HG03460 (cell line): ENCODE measurements at regions not wholly inside any gene's neighbourhood (a gene's known extent, or its start where the extent isn't known, plus 50 kb on each side); places are given as distances from the start of the nearest gene placed in this dataset.

Experiments used
- ATAC-seq: cut with Tn5 transposase; IDR thresholded peaks from one replicate; pipeline ENCODE4 v1.9.1; 2021; ENCODE audit not compliant: unreplicated experiment

DNA sequence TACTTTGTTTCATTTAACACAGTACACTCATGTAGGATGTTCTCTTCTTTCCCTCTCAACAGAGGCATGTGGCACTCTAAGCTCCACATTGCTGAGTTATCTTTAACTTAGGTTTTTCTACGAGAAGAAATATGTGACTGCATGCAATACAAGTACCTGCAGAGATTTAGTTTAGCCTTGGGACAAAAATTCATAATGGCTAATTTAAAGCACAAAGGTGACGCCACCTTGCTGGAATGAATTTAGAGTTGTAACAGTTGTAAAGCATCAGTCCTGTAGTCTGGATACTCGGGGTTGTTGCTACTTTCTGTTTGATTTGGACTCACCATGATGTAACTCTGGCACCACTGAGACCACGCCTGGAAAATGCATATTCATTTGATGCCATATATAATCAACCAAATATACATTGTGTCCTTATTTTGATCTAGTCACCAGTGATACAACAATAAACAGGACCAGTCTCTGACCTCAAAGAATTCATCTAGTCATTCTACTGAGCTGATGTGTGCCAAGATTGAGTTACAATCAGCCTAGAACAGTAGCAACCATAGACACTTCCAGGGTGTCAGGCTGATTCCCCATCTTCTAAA, 451.0 kb upstream of the ZFP42 start:
- ATAC-seq: no peak

DNA sequence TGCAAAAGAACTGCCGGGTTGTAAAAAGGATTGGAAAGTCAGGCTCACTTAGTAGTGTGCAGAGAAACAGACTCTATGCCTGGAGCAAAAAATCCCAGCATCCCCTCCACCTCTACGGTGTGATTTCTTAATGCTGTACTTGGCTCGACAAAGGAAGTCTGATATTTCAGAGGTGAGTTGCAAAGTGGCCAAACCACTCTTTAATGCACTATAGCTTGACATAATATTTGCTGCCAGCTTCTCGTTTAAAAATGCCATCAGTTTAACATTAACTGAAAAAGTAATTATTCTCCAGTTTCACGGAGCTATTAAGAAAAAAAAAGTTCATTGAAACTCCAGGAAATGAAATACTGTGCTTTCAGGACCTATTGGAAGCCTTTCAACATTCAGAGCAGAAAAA, 448.3 kb upstream of the ZFP42 start:
- ATAC-seq: no peak

- ATAC-seq: no peak
Observed at GRCh38 chr4:187550256-187550950, 445.2 kb upstream of the ZFP42 start.

DNA sequence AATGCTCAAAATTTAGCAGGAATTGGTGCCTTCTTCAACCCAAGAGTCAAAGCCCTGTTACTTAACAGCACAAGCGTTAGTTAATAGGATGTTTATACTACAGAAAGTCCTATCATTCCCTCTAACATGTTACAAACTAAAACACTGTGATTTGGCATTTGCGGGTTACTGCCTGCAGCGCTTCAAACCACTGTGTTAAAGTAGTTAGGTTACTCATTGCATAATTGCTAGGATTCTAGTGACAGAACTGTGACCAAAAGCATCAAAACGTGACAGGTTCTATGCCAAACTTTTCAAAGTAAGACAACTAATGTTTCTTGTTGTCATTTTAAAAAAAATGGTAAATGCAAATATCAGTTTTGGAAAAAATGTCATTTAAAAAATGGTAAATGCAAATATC, 442.8 kb upstream of the ZFP42 start:
- no peak for ATAC-seq

GRCh38 chr4:187555174-187555573, 440.4 kb upstream of the ZFP42 start:
- no peak for ATAC-seq

DNA sequence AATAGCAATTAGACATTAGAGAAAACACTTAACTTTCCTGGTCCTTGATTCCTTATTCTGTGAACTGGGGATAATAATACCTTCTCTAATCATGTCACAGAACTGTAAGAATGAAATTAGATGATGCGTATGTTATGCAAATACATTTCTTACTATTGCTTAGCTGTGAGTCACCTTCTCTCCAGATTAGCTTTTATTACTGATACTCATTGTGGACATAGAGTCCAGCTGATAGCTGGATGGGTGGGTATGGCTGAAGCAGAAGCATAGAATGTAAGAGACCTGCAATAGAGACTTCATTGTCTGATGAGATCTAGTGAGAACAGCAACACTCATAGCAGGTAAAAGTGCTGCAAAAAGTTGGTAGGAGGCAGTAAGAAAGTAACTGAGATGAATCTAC, 437.2 kb upstream of the ZFP42 start:
- no peak for ATAC-seq

DNA sequence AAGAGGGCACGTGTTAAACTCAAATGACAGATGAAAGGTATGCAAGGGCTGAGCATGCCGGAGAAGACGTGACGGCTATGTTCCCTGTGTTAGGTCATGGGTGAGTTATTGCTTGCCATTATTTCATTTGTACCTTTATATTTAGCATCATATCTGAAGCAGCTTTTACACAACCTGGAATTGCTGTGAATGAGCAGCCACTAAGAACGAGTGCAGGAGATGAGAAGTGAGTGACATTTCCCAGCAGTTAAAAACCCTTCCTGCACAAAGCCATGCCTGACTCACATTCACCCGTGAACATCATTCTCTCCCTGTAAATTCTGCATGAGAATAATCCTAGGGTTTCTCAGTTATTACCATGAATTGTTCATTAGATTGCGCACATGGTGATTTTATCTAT, 433.2 kb upstream of the ZFP42 start:
- ATAC-seq: no peak

DNA sequence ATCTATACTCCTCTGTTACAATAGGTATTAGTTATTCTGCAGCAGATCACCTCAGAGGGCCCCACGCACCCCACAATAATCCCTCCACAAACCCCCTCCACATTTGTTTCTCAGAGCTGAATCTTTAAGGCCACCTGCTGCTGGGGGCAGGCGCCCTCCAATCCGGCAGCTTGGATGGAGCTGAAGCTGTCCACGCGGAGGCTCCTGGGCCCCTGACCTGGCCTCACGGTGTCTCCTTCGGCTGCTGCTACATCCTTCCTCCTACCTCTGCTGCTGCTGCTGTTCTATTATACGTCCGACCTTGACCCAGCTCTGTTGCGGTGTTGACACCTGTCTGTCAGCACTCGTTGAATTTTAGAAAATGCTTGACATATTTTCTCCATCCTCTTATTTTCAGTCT, 430.2 kb upstream of the ZFP42 start:
- ATAC-seq: no peak

DNA sequence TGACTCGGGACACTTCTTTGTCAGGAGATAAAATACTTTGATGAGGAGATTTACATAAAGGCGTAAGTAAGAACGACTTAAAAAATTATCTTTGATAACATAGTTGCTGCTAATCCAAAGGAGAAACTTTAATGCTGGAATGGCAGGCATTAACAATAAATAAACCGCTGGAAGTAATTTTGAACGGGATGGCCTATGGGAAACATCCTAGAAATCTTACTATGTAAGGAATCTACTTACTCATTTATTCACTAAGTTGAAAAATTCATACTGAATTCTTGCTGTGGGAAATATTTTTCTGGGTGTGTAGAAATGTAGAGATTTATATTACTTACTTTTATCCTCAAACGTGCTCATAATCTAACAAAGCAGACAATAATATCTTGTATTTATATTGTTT, 425.7 kb upstream of the ZFP42 start:
- ATAC-seq: no peak

DNA sequence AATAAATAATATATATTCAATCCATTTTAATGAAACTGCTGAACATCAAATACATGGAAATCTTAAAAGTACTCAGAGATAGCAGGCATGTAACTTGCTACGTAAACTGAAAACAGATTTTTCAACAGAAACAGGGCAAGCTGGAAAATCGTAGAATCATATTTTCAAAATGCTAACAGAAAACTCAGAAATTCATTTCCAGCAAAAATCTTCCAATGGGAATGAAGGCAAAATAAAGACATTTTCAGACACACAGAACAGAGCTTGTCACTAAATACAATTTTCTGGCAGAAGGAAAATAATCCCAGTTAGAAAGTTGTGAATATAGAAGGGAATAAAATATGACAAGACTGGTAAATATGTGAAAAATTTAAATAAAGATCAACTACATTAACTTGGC, 419.9 kb upstream of the ZFP42 start:
- no peak for ATAC-seq

- no peak for ATAC-seq
Observed at GRCh38 chr4:187576751-187577150, 418.8 kb upstream of the ZFP42 start.

DNA sequence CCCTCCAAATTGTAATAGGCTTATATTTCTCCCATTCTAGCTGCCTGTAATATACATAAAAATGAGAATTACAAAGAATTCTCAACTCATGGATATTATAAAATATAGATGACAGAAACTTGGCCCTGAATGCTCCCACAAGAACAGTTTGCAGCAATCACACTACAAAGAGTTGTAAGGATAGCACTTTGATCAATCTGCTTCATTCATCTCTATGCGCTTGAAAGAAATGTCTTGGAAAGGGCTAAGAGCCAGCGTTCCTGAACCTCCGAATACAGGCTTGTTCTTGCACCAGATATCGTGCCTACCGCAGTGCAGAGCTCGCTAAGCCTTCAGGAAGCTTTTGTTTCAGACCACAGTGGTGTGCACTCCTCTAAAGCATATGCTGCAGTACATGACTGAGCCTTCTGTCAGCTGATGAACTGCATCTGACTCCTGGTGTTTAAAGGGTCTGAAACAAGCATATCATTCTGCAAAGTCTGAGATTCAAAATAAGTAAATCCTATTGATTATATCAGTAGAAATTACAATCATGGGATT, 417.6 kb upstream of the ZFP42 start:
- no peak for ATAC-seq

GRCh38 chr4:187586892-187587291, 408.7 kb upstream of the ZFP42 start:
- ATAC-seq: no peak

- ATAC-seq: no peak
Observed at GRCh38 chr4:187598196-187598595, 397.4 kb upstream of the ZFP42 start.

- ATAC-seq: no peak
Observed at GRCh38 chr4:187602339-187603092, 393.1 kb upstream of the ZFP42 start.

GRCh38 chr4:187603093-187604025, 392.2 kb upstream of the ZFP42 start:
- ATAC-seq: no peak

GRCh38 chr4:187604984-187605383, 390.6 kb upstream of the ZFP42 start:
- ATAC-seq: no peak

DNA sequence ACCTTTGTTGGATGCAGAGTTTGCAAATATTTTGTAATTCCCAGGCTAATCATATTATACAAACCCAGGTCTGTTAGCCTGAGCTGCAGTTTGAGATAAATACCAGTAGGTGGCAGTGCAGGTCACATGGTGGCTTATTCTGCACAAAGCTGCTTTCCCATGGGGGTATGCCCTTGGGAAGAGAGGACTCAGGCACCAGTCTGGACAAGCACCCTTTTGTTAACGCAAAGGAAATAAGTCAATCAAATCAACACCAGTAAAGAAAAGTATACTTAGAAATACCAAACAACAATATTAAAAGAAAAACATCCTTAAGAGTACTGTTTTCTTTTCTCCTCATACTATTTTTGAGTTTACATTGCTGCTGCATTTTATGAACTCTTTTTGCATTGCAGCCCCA, 389.0 kb upstream of the ZFP42 start:
- peak; percentile 61 for ATAC-seq

DNA sequence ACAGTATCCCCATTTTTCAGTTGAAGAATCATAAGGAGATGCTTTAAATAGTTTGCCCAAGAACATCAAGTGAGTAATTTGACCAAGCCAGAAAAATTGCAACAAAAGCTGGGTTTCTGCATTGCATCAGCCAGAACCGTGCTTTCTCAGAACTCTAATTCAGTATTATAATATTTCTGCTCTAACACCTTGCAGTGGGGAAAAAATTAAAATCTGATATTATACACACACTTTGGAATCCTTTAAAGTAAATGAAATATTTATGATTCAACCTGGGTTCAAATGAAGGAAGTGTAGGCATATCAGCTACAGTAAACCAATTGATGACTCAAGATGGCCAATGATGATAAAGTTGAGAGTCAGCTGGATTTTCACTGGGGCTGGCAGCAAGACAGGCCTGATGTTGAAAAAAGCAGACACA, 387.6 kb upstream of the ZFP42 start:
- no peak for ATAC-seq

- ATAC-seq: no peak
Observed at GRCh38 chr4:187612301-187612700, 383.3 kb upstream of the ZFP42 start.
